A172 (cell line): ENCODE measurements at regions not wholly inside any gene's neighbourhood (a gene's known extent, or its start where the extent isn't known, plus 50 kb on each side); places are given as distances from the start of the nearest gene placed in this dataset.
"Not testable (repeated sequence)": the region's sequence is repeated elsewhere in the genome, so short reads cannot be mapped to it uniquely, and the experiment has no call there.

Source experiments
- DNase-seq: peaks from one replicate; pipeline ENCODE4 v3.0.0-alpha.2; 2015; ENCODE audit warnings: low spot score

DNA sequence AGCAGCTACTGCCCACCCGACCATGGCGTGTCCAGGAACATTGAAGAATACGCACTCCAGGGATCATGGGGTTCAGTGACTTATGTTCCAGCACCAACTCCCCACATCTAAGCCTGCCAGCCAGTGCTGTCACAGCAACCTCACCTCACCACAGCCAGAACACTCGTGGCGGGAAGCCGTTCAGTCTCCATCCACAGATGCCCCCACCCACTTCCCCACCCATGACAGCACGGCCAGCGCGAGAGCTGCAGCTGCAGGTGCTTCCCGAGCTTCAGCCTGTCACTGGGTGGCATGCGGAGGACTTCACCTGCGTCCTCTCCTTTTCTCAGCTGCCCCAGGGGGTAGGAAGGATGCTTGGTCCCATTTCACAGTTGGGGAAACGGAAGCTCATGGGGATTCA is 50.3 kb downstream of the RBFOX3 start:
- no peak for DNase-seq

DNA sequence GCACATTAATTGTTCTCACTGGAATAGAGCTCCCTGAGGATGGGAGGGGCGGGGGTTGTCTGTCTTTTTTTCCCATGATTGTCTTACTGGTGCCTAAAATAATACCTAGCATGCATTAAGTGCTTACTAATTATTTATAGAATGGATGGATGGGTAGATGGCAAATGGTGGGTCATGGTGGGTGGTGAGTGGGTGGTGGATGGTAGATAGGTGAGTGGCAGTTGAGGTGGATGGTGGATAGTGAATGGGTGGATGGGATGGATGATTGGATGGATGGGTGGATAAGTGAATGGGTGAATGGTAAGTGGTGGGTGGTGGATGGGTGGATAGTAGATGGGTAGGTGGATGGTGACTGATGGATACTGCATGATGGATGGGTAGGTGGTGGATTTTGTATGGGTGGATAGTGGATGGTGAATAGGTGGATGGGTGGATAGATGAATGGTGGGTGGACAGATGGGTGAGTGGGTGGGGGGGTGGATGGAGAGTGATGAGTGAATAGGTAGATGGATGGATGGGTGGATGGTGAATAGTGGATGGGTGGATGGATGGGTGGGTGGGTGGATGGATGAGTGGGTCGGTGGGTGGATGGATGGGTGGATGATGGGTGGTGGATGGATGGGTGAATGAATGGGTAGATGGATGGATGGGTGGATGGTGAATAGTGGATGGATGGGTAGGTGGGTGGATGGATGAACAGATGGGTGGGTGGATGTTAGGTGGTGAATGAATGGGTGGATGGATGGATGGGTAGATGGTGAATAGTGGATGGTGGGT is 51.6 kb downstream of the RBFOX3 start:
- no peak for DNase-seq

DNA sequence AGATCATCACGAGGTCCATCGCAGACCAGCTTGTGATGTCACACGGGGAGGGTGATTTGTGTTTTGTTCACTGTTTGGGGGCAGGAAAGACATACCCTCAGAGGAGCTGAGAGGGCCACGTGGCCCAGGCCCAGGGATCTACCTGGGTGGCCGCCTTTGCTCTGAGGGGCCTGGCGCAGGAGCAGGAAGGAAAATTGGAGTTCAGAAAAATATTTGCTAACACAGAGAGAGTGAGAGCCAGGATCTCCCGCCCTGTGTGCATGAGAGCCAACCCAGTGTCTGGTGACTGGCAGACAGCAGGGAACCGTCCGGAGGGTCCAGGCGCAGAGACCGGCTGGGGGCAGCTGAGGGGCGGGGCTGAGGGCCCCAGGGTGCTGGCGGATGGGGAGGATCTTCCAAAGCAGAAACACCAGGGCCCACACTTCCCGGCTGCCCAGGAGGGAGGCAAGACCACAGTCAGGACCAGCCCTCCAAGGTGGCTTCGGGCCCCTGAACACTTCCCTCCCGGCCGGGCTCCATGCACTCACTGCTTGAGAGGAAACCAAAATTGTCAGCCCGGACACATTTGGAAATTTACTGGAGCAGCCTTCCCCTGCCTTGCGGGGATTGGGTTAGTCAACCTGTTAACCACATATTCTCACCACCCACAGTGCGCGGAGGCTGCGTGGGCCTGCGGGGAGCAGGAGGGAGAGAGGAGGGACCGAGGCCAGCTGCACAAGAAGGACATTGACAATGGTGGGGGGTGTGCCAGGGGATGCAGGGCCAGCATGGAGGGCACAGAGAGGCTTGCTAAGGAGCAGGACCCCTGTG is 52.6 kb downstream of the RBFOX3 start:
- no peak for DNase-seq

DNA sequence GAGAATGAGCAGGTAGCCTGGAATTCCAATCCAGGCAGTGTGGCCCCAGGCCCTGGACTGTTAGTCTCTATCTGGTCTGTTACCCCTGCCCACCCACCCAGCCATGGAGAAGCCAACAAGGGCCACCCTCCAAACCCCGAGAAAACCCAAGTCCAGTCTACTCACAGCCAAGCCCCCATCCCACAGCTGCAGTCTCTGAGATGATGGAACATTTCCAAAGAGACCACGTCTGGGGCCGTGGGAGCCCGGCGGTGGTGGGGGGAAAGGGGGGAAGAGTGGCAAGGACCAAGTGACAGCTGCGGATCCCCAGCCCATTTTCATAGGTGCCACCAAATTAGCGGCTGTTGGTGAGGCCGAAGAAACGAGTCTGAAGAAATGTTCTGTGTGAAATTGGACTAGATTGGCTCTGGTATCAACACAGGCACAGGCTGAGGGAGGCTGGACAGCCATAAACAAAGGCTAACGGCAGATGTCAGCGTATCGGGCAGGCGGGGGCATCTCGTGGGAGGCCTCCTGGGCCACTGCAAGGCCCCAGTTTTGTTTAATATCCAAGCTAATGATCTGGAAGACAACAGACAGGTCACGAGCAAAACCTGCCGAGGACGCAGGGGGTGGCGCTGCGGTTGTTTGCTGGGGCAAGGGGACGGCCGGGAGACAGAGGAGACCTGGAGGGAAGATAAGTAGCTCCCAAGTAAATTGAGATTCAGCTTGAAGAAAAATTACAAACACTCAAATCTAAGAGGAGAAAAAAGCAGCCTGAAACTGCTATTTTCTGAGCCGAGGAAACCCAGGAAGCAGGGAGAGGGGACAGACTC is 53.4 kb downstream of the RBFOX3 start:
- DNase-seq = no peak

DNA sequence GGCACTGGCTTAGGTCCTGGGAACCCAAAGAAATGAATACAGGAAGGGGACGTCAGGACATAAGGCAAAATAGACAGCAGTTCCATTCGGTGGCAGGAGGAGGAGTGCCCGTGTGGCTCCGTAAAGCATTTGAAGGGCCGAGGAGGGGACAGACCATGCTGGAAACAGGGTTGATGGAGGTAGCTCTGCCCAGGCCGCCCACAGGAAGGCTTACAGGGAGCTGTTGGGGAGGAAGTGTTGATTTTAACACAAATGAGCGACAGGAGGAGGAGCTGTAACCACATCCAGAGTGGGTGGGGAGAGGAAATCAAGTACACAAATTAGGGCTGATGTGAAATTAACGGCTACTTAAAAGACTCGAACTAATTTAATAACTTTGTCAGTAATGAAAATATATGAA is 54.6 kb downstream of the RBFOX3 start:
- no peak for DNase-seq

DNA sequence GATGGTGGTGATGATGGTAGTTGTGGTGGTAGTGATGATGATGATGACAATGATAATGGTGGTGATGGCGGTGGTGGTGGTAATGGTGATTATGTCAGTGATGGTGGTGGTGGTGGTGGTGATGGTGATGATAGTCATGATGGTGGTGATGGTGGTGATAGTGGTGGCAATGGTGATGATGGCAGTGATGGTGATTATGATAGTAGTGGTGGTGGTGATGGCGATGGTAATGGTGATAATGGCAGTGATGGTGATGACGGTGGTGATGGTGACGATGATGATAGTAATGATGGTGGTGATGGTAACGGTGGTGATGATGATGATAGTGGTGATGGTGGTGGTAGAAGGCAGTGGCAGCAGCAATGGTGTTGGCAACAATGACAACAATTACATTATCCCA is 55.3 kb downstream of the RBFOX3 start:
- DNase-seq = no peak

DNA sequence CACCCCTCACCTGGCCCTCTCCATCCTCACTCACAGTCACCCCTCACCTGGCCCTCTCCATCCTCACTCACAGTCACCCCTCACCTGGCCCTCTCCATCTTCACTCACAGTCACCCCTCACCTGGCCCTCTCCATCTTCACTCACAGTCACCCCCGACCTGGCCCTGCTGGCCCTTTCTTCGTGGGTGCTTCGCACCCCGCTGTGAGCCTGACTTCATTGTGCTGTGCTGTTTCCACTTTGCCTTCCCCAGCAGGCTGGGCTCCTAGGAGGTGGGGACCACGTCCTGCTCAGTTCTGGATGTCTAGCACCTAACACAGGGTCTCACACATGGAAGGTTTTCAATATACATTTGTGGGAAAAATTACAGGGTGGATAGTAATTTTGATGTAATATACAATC is 56.5 kb downstream of the RBFOX3 start:
- not testable (repeated sequence) for DNase-seq

DNA sequence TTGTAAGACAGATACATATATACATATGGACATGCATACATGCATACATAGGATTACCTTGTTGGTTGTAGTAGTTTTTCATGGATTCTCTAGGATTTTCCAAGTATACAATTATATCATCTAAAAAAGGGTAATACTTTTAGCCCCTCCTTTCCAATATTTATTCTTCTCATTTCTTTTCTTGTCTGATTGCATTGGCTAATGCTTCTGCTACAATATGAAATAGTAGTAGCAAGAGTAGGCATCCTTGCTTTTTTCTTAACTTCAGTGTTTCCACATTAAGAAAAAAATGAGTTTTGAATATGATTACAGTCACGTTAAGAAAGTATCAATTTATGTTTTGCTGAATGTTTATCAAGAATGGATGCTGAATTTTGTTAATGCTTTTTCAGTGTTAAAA is 58.0 kb downstream of the RBFOX3 start:
- no peak for DNase-seq

DNA sequence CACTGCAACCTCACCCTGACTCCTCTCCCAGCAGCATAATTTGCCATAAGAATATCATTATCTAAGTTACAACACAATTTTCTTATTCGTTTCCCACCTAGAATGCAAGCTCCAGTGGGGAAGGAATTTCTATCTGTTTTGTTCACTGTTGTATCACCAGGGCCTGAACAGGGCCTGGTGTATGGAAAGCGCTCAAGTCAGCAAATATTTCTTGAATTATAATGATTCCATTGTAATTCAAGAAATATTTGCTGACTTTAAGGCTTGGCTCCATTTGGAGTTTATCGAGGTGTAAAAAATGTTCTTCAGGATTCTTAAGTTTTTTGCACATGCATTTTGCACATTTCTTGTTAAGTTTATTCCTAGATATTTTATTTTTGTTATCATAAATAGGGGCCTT is 58.4 kb downstream of the RBFOX3 start:
- DNase-seq = no peak

DNA sequence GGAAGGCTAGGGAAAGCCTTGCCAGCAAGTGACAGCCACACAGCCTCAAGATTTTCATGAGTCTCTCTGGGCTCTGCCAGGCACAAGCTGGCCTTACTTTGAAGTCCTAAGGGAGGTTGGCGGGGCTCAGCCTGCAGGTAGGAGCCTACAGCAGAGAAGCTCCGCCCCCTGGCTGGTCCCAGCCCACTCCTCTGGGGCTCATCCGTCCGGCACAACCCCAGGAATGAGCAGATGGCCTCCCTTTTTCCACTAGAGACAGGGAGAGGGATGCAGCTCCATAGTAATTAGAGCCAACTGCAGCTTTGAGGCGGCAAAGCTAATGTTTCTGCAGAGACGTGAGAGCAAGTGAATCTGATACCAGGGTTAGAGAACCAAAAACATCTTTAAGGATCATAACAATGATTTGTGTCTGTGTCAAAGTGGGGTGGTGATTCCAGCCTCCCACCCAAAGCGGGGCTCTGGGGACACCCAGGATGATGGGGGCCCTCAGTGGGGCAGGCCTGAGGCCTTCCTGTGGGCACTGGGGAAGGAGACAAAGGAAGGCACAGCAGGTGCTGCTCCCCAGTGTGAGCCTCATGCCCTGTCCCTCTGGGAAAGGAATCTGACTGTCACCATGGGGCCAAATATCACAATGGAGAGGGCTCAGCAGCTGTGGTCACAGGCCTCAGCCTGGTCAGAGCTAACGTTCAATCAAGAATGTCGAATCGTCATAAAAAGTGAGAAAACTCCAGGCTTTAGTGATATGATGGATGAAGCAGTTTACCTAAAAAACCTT is 61.5 kb downstream of the RBFOX3 start:
- DNase-seq = no peak

DNA sequence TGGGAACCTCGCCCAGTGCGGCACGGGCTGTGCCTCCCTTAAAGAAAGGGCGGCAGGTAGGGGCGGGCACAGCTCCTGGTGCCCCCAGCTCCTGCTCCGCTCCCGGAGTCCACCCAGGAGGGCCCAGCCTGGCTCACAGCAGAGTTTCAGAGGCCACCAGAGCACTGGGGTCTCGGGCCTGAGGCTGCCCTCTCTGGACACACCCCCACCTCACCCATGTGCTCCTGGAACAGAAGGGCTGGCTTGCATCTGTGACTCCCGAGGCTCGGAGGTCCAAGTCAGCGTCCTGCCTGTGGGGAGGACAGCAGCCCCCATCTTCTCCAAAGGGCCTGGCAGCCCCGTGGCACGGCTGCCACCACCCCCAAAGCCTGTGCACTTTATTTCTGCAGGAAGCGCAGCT is 62.7 kb downstream of the RBFOX3 start:
- no peak for DNase-seq

DNA sequence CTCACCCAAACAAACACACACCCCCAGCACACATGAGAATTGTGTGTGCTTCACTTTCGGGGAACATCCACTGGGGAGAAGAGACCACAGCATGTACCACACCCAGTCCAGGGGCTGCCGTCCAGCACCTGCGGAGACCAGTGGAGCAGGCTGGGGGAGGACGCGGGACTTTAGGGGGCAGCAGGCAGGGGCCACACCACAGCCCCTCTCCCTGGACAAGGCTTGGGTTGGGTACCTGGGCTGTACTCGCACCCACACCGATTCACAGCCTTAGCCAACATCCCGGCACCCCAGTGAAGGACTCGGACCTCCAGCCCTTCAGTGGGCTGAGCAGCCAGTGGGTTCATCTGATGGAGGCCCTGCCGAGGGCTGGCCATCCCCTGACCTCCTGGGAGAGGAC is 63.3 kb downstream of the RBFOX3 start:
- DNase-seq = no peak

DNA sequence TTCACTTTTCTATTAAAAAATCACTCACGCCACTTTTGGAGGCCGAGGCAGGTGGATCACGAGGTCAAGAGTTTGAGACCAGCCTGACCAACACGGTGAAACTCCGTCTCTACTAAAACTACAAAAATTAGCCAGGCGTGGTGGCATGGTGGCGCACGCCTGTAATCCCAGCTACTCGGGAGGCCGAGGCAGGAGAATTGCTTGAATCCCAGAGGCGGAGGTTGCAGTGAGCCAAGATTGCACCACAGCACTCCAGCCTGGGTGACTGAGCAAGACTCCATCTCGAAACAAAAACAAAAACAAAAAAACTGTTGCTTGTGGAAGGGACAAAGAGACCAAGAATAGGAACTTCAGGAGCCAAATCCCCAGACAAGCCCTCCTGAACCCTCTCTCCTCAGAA is 63.7 kb downstream of the RBFOX3 start:
- DNase-seq = not testable (repeated sequence)

DNA sequence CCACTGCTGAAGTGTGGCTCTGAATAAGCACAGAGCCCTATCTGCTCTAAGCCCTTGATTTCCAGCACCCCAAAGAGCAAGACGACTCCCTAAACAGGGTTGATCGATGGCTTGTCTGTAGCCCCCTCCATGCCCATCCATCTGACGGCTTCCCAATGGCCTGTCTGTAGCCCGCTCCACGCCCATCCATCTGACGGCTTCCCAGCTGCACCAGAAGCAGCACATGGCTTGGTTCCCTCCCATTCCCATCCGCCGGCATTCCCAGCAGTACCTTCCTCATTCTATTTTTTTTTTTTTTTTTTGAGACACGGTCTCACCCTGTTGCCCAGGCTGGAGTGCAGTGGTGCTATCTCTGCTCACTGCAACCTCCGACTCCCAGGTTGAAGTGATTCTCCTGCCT is 64.5 kb downstream of the RBFOX3 start:
- no peak for DNase-seq

DNA sequence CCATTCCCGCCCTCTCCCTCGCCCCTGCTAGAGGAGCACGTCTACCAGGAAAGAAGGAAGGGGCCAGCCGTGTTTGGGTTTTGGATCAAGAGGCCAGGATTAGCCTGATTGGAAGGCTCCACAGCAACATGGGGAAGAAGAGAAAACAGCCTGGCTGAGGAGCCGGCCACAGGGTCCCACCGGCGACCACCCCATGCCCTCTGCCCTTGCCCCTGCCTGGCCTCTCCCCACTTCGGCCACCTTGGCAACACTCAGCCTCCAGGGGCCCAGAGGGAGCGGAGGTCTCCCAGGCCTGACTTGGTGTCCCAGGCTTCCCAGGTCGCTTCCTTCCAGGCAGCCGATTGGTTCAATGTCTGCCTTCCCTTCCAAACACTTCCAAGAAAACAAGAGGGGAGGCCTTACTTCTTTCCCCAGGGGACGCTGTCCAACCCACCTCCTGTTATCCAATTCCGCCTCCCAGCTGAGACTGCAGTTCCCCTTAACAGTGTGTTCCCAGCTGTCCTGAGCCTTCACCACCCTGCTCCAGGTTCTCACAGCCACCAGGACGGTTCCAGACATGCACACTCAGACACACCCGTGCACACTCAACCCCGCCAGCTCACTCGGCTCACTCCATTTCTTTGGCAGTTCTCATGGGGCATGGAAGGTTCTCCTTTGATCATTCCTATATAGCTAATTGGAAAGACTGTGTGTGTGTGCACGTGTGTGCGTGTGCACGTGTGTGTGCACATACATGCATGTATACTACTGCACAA is 65.4 kb downstream of the RBFOX3 start:
- DNase-seq = no peak

DNA sequence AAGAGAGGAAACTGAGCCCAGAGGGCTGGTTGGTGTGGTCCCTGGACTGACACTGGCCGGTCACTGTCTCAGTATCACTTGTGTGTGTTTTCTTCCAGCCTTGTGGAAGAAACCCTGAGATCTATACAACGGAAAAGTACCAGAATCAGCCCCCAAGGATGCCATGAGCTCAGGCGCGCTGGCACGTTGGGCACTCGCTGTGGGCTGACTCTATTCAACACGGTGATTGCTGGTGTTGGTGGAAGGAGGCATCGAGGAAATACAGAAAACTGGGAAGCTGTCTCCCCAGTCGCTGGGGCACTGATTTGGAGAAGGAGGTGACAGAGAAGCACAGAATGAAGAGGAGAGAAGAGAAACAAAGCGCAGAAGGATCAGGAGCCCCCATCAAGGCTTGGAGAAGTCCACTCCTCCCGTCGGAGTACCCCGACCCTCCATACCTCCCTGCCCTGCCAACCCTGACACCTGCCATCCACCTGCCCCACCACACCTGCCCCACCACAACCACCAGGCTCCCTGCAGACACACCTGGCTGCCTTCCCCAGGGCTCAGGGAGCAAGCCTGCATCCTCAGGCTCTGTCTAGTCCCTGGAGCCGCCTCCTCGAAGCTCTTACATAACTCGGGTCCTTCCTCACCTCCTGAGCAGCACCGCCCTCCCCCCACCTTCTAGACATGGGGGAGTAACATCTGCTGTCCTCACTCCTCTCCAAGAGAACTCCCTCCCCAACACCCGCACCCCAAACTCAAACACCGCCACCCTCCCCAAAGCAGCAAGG is 66.5 kb downstream of the RBFOX3 start:
- DNase-seq = no peak

DNA sequence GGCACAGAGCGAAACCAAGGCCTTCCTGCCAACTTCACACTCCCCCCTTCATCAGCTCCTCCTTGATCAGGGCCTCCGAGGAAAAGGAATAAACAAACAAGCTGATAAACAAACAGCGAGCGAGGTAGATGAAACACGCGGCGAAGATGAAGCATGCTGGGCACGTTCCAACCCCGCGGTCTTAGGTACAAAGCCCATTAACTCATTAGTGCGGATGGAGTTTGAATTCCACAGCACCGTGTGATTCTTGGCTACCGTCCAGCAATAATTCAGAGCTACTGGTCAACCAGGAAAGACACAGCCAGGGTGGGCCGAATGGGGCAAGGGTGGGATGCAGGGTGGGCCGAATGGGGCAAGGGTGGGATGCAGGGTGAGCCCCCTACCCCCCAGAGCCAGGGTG is 67.3 kb downstream of the RBFOX3 start:
- no peak for DNase-seq

DNA sequence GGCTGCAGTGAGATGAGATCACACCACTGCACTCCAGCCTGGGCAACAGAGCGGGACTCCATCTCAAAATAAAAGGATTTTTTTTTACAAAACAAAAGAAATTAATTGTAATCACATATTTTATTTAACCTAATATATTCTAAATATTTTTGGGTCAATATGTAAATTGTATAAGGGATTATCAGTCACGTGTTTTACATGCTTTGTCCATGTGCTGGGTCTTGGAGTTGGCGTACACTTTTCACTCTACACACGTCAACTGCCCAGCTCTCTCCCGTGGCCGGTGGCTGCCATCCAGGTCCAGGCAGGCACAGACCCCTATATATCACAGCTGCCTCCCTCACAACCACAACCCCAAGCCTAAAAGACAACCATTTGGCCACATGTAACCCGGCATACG is 68.1 kb downstream of the RBFOX3 start:
- DNase-seq = no peak

DNA sequence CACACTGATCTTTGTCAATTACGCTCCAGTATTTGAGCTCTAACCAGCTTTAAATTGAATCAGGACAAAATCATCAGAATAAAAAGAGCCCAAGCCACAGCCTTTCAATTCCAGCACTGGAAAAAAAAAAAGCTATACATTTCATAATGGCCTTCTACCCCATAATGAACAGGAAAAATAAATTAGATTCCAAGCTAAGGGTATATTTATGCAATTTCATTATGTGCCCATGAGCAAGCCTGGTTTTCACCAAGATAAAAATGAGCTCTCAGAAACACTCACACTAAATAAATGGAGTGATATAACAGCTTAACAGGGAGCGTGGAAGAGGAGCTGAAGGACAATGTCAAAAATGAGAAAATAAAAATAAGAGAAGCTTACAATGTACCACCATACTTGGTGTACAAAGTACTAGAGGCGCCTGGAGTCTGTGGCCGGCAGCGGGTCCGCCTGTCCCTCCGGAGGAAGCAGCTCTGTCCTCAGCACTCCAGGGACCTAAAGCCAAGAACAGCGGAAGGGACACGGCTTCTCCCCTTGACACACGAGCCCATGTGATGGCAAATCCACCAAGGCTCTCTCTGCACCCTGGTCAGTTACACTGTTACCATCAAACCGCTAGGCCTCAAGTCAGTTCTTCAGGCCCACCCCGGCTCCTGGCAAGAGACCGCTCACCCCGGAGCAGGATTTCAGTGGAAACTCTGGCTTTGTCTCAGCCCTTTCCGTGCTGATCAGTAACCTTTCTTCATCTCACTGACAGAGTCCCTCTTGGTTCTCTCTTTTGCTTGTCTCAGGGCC is 69.6 kb downstream of the RBFOX3 start:
- DNase-seq = no peak
